ENCODE measurements at regions not wholly inside any gene's neighbourhood (a gene's known extent, or its start where the extent isn't known, plus 50 kb on each side); places are given as distances from the start of the nearest gene placed in this dataset.

GRCh38 chr10:47205192-47205591, 94.8 kb upstream of the GDF10 start:
- POLR2A ChIA-PET: no interaction called here
- intact Hi-C loops (cut with micrococcal nuclease): no loop called here

GRCh38 chr10:47206449-47207280, 93.3 kb upstream of the GDF10 start:
- no peak for TF ChIP-seq CTCF (IDR thresholded peaks at IDR 0.05)
- ATAC-seq (ENCODE audit: low read depth) (no peak), DNase-seq (no peak)
- Mint-ChIP-seq H3K9me3 (no peaks in the 10 kb centered on the region), H3K4me1 (no peaks in the 10 kb centered on the region), H3K27me3 (peaks cover 2% of the 10 kb centered on the region), H3K4me3 (no peak overlapping the region), H3K27ac (no peak overlapping the region), H3K36me3 (ENCODE audit: low read depth) (no peaks in the 10 kb centered on the region)
- ChIA-PET POLR2A (no interaction called here), CTCF (no interaction called here)
- intact Hi-C loops (cut with micrococcal nuclease): no loop called here

More at GRCh38 chr10:47205192-47205591, 94.8 kb upstream of the GDF10 start:
- CTCF ChIA-PET: no interaction called here
- H3K27me3 Mint-ChIP-seq: peaks cover 2% of the 10 kb centered on the region
- no peak overlapping the region for H3K27ac Mint-ChIP-seq
- DNase-seq (no peak), ATAC-seq (ENCODE audit: low read depth) (no peak)
- no peak for TF ChIP-seq CTCF (IDR thresholded peaks at IDR 0.05)
- no peaks in the 10 kb centered on the region for H3K36me3 Mint-ChIP-seq (ENCODE audit: low read depth)
- H3K4me3 Mint-ChIP-seq: no peak overlapping the region
- no peaks in the 10 kb centered on the region for H3K4me1 Mint-ChIP-seq
- H3K9me3 Mint-ChIP-seq: peaks cover 2% of the 10 kb centered on the region

- ATAC-seq (ENCODE audit: low read depth): no peak
These were observed 92.7 kb upstream of the GDF10 start for GRCh38 chr10:47207281-47207615.

GRCh38 chr10:47207894-47208469, 92.0 kb upstream of the GDF10 start:
- intact Hi-C loops (cut with micrococcal nuclease): no loop called here
- TF ChIP-seq CTCF (IDR thresholded peaks at IDR 0.05): no peak
- DNase-seq (no peak), ATAC-seq (ENCODE audit: low read depth) (no peak)
- ChIA-PET CTCF (no interaction called here), POLR2A (no interaction called here)
- H3K27me3 Mint-ChIP-seq: peaks cover 2% of the 10 kb centered on the region
- H3K4me3 Mint-ChIP-seq: no peak overlapping the region
- no peaks in the 10 kb centered on the region for H3K36me3 Mint-ChIP-seq (ENCODE audit: low read depth)
- H3K4me1 Mint-ChIP-seq: no peaks in the 10 kb centered on the region
- H3K27ac Mint-ChIP-seq: no peak overlapping the region
- H3K9me3 Mint-ChIP-seq: peaks cover 6% of the 10 kb centered on the region

More at GRCh38 chr10:47207281-47207615, 92.7 kb upstream of the GDF10 start:
- no peak for DNase-seq
- POLR2A ChIA-PET: no interaction called here
- H3K9me3 Mint-ChIP-seq: peaks cover 4% of the 10 kb centered on the region
- H3K36me3 Mint-ChIP-seq (ENCODE audit: low read depth): no peaks in the 10 kb centered on the region
- no peak overlapping the region for H3K27ac Mint-ChIP-seq
- H3K4me3 Mint-ChIP-seq: no peak overlapping the region
- peaks cover 2% of the 10 kb centered on the region for H3K27me3 Mint-ChIP-seq
- no peak for TF ChIP-seq CTCF (IDR thresholded peaks at IDR 0.05)
- no peaks in the 10 kb centered on the region for H3K4me1 Mint-ChIP-seq
- intact Hi-C loops (cut with micrococcal nuclease): no loop called here
- CTCF ChIA-PET: no interaction called here

- no peak for DNase-seq
- Mint-ChIP-seq H3K36me3 (ENCODE audit: low read depth) (no peaks in the 10 kb centered on the region), H3K27me3 (peaks cover 2% of the 10 kb centered on the region), H3K4me1 (no peaks in the 10 kb centered on the region), H3K4me3 (no peak overlapping the region), H3K27ac (no peak overlapping the region), H3K9me3 (peaks cover 6% of the 10 kb centered on the region)
- TF ChIP-seq CTCF (IDR thresholded peaks at IDR 0.05): no peak
- ChIA-PET POLR2A (no interaction called here), CTCF (no interaction called here)
- intact Hi-C loops (cut with micrococcal nuclease): no loop called here
- ATAC-seq (ENCODE audit: low read depth): no peak
These were observed 90.5 kb upstream of the GDF10 start for GRCh38 chr10:47209466-47209865.

All from activated B cell treated with CpG ODN at 0.5 μM for 24 hours (primary cell).